ENCODE measurements at regions not wholly inside any gene's neighbourhood (a gene's known extent, or its start where the extent isn't known, plus 50 kb on each side); places are given as distances from the start of the nearest gene placed in this dataset.

GRCh38 chr5:88119535-88120125, 149.0 kb downstream of the TMEM161B start (continued):
- TF ChIP-seq ETS1 (IDR thresholded peaks at IDR 0.05) = no peak
- TF ChIP-seq STAT1 (IDR thresholded peaks at IDR 0.05; ENCODE audit: unreplicated experiment) = no peak
- TF ChIP-seq EZH2phosphoT487 (IDR thresholded peaks at IDR 0.05; ENCODE audit: unreplicated experiment) = no peak
- no peak for TF ChIP-seq CREB1 (CRISPR knock-in tag; IDR thresholded peaks at IDR 0.05; ENCODE audit: low read depth)
- TF ChIP-seq REST (IDR thresholded peaks at IDR 0.05; ENCODE audit: unreplicated experiment) = no peak
- TF ChIP-seq ZNF331 (CRISPR knock-in tag; IDR thresholded peaks at IDR 0.05; ENCODE audit: low read depth) = no peak
- TF ChIP-seq NANOG (IDR thresholded peaks at IDR 0.05; ENCODE audit: borderline replicate concordance) = no peak
- no peak for TF ChIP-seq JUNB (IDR thresholded peaks at IDR 0.05; ENCODE audit: unreplicated experiment)

GRCh38 chr5:88118179-88118578, 150.5 kb downstream of the TMEM161B start:
- H3K27me3 ChIP-seq (ENCODE audit: insufficient read depth) = no peaks in the 10 kb centered on the region
- H3K4me3 ChIP-seq = no peak overlapping the region
- H3K4me1 ChIP-seq (ENCODE audit: insufficient read depth) = no peaks in the 10 kb centered on the region; the same call in 1 of the 2 replicates
- H4K20me1 ChIP-seq (replicated peaks; ENCODE audit: insufficient read depth) = no peaks in the 10 kb centered on the region
- Mint-ChIP-seq H3K4me3 (no peak overlapping the region), H3K36me3 (ENCODE audit: low read depth) (no peaks in the 10 kb centered on the region), H3K27ac (no peak overlapping the region), H3K9me3 (no peaks in the 10 kb centered on the region; the same call in 2 of the 3 replicates), H3K4me1 (no peaks in the 10 kb centered on the region), H3K27me3 (ENCODE audit: insufficient read depth, low read depth, poor library complexity) (no peaks in the 10 kb centered on the region)
- DNase-seq (ENCODE audit: low spot score) = no peak
- no peak for ATAC-seq
- no peaks in the 10 kb centered on the region for H3K79me2 ChIP-seq (replicated peaks; ENCODE audit: insufficient read depth)
- no peaks in the 10 kb centered on the region for H3K36me3 ChIP-seq (ENCODE audit: insufficient read depth)
- no peak overlapping the region for H2AFZ ChIP-seq
- no peaks in the 10 kb centered on the region for H3K9me2 ChIP-seq (ENCODE audit: insufficient read depth)
- H3K27ac ChIP-seq (ENCODE audit: low read depth) = no peak overlapping the region
- H3F3A ChIP-seq (replicated peaks; ENCODE audit: low read depth) = no peaks in the 10 kb centered on the region
- H3K4me2 ChIP-seq = no peak overlapping the region
- no peak for TF ChIP-seq REST (IDR thresholded peaks at IDR 0.05; ENCODE audit: unreplicated experiment)
- no peak for TF ChIP-seq STAT1 (IDR thresholded peaks at IDR 0.05; ENCODE audit: unreplicated experiment)
- TF ChIP-seq POLR2AphosphoS5 (IDR thresholded peaks at IDR 0.05; ENCODE audit: low read depth) = no peak
- no peak for TF ChIP-seq ETS1 (IDR thresholded peaks at IDR 0.05)
- no peak for TF ChIP-seq NANOG (IDR thresholded peaks at IDR 0.05; ENCODE audit: borderline replicate concordance)

Measured in GM23338 (cell line).